ENCODE measurements at regions not wholly inside any gene's neighbourhood (a gene's known extent, or its start where the extent isn't known, plus 50 kb on each side); places are given as distances from the start of the nearest gene placed in this dataset.

- Histone ChIP-seq H3K9ac (ENCODE audit: low read depth, low read length) (no peak overlapping the region), H3K4me2 (ENCODE audit: low read length) (no peak overlapping the region), H3K27me3 (ENCODE audit: control insufficient read depth, insufficient read depth, low read length) (peaks cover 7% of the 10 kb centered on the region), H3K4me3 (ENCODE audit: low read length) (no peak overlapping the region), H3K36me3 (ENCODE audit: insufficient read depth, low read length) (no peaks in the 10 kb centered on the region), H3K9me3 (replicated peaks; ENCODE audit: low read length) (no peaks in the 10 kb centered on the region), H3K4me1 (ENCODE audit: control insufficient read depth, insufficient read depth, low read length) (no peaks in the 10 kb centered on the region)
These were observed 103.9 kb downstream of the ZIC5 start for GRCh38 chr13:99867535-99868257.

GRCh38 chr13:99866781-99867180 is 104.8 kb downstream of the ZIC5 start:
- peaks cover 7% of the 10 kb centered on the region for H3K27me3 ChIP-seq (ENCODE audit: control insufficient read depth, insufficient read depth, low read length)
- H3K4me3 ChIP-seq (ENCODE audit: low read length), result no peak overlapping the region
- H3K4me1 ChIP-seq (ENCODE audit: control insufficient read depth, insufficient read depth, low read length), result no peaks in the 10 kb centered on the region
- no peaks in the 10 kb centered on the region for H3K9me3 ChIP-seq (replicated peaks; ENCODE audit: low read length)
- no peaks in the 10 kb centered on the region for H3K36me3 ChIP-seq (ENCODE audit: insufficient read depth, low read length)
- no peak overlapping the region for H3K9ac ChIP-seq (ENCODE audit: low read depth, low read length)
- no peak overlapping the region for H3K4me2 ChIP-seq (ENCODE audit: low read length)

GRCh38 chr13:99865420-99865930 is 106.1 kb downstream of the ZIC5 start:
- Histone ChIP-seq H3K4me1 (ENCODE audit: control insufficient read depth, insufficient read depth, low read length) (no peaks in the 10 kb centered on the region), H3K9me3 (replicated peaks; ENCODE audit: low read length) (no peaks in the 10 kb centered on the region), H3K4me2 (ENCODE audit: low read length) (no peak overlapping the region), H3K4me3 (ENCODE audit: low read length) (no peak overlapping the region), H3K9ac (ENCODE audit: low read depth, low read length) (no peak overlapping the region), H3K36me3 (ENCODE audit: insufficient read depth, low read length) (no peaks in the 10 kb centered on the region), H3K27me3 (ENCODE audit: control insufficient read depth, insufficient read depth, low read length) (peaks cover 7% of the 10 kb centered on the region)

GRCh38 chr13:99864627-99864990 is 107.0 kb downstream of the ZIC5 start:
- Histone ChIP-seq H3K9me3 (replicated peaks; ENCODE audit: low read length) (no peaks in the 10 kb centered on the region), H3K9ac (ENCODE audit: low read depth, low read length) (no peak overlapping the region), H3K27me3 (ENCODE audit: control insufficient read depth, insufficient read depth, low read length) (peaks cover 7% of the 10 kb centered on the region), H3K36me3 (ENCODE audit: insufficient read depth, low read length) (no peaks in the 10 kb centered on the region), H3K4me3 (ENCODE audit: low read length) (no peak overlapping the region), H3K4me1 (ENCODE audit: control insufficient read depth, insufficient read depth, low read length) (no peaks in the 10 kb centered on the region), H3K4me2 (ENCODE audit: low read length) (no peak overlapping the region)

GRCh38 chr13:99863789-99864626 is 107.6 kb downstream of the ZIC5 start:
- Histone ChIP-seq H3K9me3 (replicated peaks; ENCODE audit: low read length) (no peaks in the 10 kb centered on the region), H3K9ac (ENCODE audit: low read depth, low read length) (no peak overlapping the region), H3K4me3 (ENCODE audit: low read length) (no peak overlapping the region), H3K4me1 (ENCODE audit: control insufficient read depth, insufficient read depth, low read length) (no peaks in the 10 kb centered on the region), H3K36me3 (ENCODE audit: insufficient read depth, low read length) (no peaks in the 10 kb centered on the region), H3K27me3 (ENCODE audit: control insufficient read depth, insufficient read depth, low read length) (peaks cover 7% of the 10 kb centered on the region), H3K4me2 (ENCODE audit: low read length) (no peak overlapping the region)

GRCh38 chr13:99862244-99862643 is 109.3 kb downstream of the ZIC5 start:
- no peak overlapping the region for H3K9ac ChIP-seq (ENCODE audit: low read depth, low read length)
- H3K4me2 ChIP-seq (ENCODE audit: low read length), result no peak overlapping the region
- no peaks in the 10 kb centered on the region for H3K4me1 ChIP-seq (ENCODE audit: control insufficient read depth, insufficient read depth, low read length)
- peaks cover 12% of the 10 kb centered on the region for H3K27me3 ChIP-seq (ENCODE audit: control insufficient read depth, insufficient read depth, low read length)
- H3K9me3 ChIP-seq (replicated peaks; ENCODE audit: low read length), result no peaks in the 10 kb centered on the region
- H3K36me3 ChIP-seq (ENCODE audit: insufficient read depth, low read length), result no peaks in the 10 kb centered on the region
- H3K4me3 ChIP-seq (ENCODE audit: low read length), result no peak overlapping the region

- Histone ChIP-seq H3K4me2 (ENCODE audit: low read length) (no peak overlapping the region), H3K4me3 (ENCODE audit: low read length) (no peak overlapping the region), H3K9ac (ENCODE audit: low read depth, low read length) (no peak overlapping the region), H3K27me3 (ENCODE audit: control insufficient read depth, insufficient read depth, low read length) (peaks cover 12% of the 10 kb centered on the region), H3K4me1 (ENCODE audit: control insufficient read depth, insufficient read depth, low read length) (no peaks in the 10 kb centered on the region), H3K9me3 (replicated peaks; ENCODE audit: low read length) (no peaks in the 10 kb centered on the region), H3K36me3 (ENCODE audit: insufficient read depth, low read length) (no peaks in the 10 kb centered on the region)
These were observed 109.8 kb downstream of the ZIC5 start for GRCh38 chr13:99861771-99862170.

- no peak overlapping the region for H3K4me3 ChIP-seq (ENCODE audit: low read length)
- H3K9me3 ChIP-seq (replicated peaks; ENCODE audit: low read length), result no peaks in the 10 kb centered on the region
- no peaks in the 10 kb centered on the region for H3K4me1 ChIP-seq (ENCODE audit: control insufficient read depth, insufficient read depth, low read length)
- peaks cover 12% of the 10 kb centered on the region for H3K27me3 ChIP-seq (ENCODE audit: control insufficient read depth, insufficient read depth, low read length)
- H3K36me3 ChIP-seq (ENCODE audit: insufficient read depth, low read length), result no peaks in the 10 kb centered on the region
- no peak overlapping the region for H3K4me2 ChIP-seq (ENCODE audit: low read length)
- no peak overlapping the region for H3K9ac ChIP-seq (ENCODE audit: low read depth, low read length)
These were observed 110.8 kb downstream of the ZIC5 start for GRCh38 chr13:99860745-99861144.

GRCh38 chr13:99859178-99860177 is 112.1 kb downstream of the ZIC5 start:
- no peak overlapping the region for H3K9ac ChIP-seq (ENCODE audit: low read depth, low read length)

GRCh38 chr13:99857738-99858137 is 113.8 kb downstream of the ZIC5 start:
- Histone ChIP-seq H3K4me2 (ENCODE audit: low read length) (no peak overlapping the region), H3K36me3 (ENCODE audit: insufficient read depth, low read length) (no peaks in the 10 kb centered on the region), H3K9ac (ENCODE audit: low read depth, low read length) (no peak overlapping the region), H3K27me3 (ENCODE audit: control insufficient read depth, insufficient read depth, low read length) (peaks cover 22% of the 10 kb centered on the region), H3K4me1 (ENCODE audit: control insufficient read depth, insufficient read depth, low read length) (no peaks in the 10 kb centered on the region), H3K9me3 (replicated peaks; ENCODE audit: low read length) (no peaks in the 10 kb centered on the region), H3K4me3 (ENCODE audit: low read length) (no peak overlapping the region)

More at GRCh38 chr13:99859178-99860177, 112.1 kb downstream of the ZIC5 start:
- Histone ChIP-seq H3K36me3 (ENCODE audit: insufficient read depth, low read length) (no peaks in the 10 kb centered on the region), H3K27me3 (ENCODE audit: control insufficient read depth, insufficient read depth, low read length) (peaks cover 18% of the 10 kb centered on the region), H3K4me2 (ENCODE audit: low read length) (no peak overlapping the region), H3K9me3 (replicated peaks; ENCODE audit: low read length) (no peaks in the 10 kb centered on the region), H3K4me1 (ENCODE audit: control insufficient read depth, insufficient read depth, low read length) (no peaks in the 10 kb centered on the region), H3K4me3 (ENCODE audit: low read length) (no peak overlapping the region)

All from skeletal muscle satellite cell (primary cell).